GM18858 (cell line): ENCODE measurements at regions not wholly inside any gene's neighbourhood (a gene's known extent, or its start where the extent isn't known, plus 50 kb on each side); places are given as distances from the start of the nearest gene placed in this dataset.
A peak's percentile ranks its signal among the peaks of the same experiment; 100 is the strongest.

Experiments used
- ATAC-seq: cut with Tn5 transposase; IDR thresholded peaks from one replicate; pipeline ENCODE4 v1.9.1; 2021; ENCODE audit not compliant: unreplicated experiment

DNA sequence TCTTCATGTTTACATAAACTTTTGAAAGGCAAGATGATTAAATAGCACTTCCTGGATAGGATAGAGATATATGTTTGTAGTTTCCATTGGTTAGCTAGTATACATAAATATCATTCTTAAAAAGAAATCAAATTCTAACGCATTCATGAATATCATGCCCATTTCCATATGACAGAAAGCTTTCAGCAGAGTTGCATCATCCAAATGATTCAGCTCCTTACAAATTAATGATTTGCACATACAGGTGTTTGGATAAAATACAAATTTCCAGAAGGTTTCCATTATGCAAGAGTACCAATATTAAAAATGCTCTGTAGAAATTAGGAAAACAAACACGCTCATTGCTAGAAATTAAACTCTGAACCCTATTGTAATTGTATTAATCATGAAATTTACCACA is 264.4 kb downstream of the FOXG1 start:
- ATAC-seq: no peak

DNA sequence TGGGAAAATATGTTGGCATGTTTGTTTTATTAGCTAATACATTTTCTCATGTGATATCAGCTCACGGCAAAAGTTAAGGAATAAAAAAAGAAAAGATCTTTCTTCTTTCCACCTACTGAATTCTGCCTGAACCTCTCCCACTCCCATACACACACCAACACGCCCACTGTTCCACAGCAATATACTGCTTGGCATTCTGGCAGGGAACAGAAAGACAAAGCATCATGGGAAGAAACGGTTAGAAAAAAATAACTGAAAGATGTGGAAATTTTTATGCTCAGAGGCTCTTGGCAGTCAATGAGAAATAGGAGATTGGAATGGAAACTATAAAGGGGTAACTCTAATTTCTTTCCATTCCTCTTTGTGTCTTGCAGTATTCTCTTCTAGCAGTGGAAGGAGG is 268.5 kb downstream of the FOXG1 start:
- no peak for ATAC-seq

DNA sequence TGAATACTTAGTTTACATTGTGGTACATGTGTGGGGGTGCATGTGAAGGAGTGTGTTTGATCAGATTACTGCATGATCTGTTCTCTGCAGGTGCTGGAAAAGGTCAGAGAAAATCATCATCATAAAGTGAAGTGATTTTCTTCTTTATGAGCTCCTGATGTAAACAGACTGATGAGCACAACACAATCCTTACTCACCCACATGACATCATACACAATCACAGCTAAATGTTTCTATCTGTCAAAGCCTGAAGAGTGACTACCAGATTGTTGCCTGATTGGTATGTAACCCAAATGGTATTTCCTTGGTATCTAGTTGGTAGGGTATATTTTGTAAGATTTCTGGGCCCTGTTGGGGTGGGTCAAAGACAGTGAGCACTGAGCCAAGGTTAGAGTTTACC is 270.8 kb downstream of the FOXG1 start:
- no peak for ATAC-seq

DNA sequence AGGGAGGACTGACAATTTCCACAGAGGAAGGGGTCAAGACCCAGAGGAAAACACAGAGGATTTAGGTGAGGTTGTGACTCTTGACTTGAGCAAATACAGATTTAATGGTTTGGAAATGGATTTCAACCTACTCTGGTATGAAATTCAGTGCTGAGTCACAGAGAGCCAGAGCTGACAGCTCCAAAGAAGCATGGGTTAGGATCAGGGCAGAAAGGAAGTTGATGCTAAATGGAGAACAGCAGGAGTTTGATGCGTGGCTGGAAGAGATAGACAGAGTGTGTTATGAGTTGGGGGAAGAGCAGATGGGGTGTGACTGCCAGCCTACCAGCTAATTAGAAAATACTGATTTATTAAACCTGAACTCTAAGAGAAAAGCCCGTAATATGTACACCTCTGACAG is 272.6 kb downstream of the FOXG1 start:
- no peak for ATAC-seq

DNA sequence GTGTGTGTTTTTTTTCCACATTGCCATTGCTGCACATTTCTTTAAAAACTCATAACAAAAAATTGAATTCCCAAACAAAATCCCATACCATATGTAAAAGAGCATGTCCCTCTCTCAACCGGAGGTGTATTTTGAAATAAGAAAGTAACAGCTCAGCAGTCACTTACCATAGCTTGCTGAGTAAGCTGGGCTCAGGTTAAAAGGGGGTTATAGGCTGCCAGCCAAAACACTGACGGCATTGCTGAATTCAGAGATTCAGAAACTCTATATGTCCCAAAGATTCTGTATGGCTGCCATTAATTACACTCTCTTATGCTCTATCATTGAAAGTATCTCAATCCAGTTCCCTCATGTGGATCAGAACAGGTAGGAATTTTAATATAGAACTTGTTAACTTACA is 276.0 kb downstream of the FOXG1 start:
- ATAC-seq: no peak

DNA sequence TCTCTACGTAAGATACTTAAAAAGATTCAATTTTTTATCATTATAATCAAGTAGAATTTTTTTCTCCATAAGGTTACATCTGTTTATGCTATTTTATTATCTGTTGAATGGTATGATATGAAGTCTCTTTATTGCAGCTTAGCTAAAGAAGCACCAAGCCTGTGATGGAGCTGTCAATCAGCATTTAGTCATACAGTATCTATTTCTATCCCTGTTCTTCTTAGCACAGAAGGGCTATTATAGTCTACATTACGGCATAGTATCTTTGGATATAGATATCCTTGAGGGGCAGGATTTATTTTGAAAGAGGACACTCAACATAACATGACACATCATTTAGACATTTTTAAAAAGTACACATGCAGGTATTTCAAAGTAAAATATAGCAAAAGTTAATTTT is 277.1 kb downstream of the FOXG1 start:
- no peak for ATAC-seq

DNA sequence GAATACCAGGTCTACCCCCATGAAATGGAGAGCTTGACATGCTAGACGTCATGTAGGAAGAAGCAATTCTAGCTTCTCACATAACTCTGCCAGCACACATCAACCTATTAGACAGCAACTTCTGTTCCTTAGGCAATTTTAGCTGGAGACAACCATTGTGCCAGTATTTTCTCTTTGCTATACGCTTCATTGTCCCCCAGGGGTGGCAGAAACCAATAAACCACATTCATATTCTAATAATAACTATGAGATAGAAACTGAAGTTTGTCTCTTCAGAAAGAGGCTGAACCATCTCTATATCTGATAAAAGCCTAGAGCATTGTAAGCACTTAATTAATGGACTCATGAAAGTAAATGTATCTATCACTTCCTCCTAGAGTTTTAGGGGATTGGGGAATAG is 278.6 kb downstream of the FOXG1 start:
- ATAC-seq: no peak

DNA sequence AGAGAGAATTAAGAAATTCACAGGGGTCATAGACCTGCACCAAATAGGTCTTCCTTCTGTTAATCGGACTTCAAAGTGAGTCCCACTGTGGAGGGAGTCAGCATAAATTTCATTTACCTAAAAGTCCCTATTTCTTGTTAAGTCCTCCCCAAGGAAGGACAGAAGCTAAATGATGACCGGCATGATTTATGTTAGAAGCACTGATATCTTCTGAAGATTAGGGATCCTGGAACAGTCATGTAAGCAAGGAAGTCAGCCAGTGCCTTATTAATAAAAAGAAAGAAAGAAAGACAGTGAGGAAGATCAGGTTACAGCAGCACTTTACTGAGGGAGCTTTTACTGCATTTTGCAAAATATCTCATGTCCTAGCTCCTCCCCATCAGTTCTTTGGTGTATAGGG is 287.5 kb downstream of the FOXG1 start:
- no peak for ATAC-seq

DNA sequence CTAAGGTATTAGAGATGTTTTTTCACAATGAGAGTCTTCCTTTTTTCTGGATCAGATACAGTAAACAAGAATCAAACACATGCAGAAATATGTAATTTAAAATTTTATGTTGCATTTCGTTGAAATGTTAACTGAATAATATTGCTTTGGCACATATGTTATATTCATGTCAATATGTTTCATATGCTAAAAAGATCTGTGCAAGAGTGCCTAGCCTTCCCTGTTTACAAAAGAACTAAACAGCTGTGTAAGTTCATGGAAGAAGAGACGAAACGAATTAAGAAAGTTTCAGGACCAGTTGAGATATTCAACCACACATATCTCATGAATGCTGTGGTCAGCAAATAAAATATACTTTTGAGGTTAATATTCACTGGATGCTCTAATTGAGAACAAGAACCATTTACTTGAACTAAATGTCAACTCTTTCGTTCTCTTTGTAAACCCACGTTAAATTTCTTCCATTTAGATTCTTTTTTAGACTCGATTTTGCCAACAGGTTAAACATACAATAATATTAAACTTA is 289.5 kb downstream of the FOXG1 start:
- no peak for ATAC-seq

DNA sequence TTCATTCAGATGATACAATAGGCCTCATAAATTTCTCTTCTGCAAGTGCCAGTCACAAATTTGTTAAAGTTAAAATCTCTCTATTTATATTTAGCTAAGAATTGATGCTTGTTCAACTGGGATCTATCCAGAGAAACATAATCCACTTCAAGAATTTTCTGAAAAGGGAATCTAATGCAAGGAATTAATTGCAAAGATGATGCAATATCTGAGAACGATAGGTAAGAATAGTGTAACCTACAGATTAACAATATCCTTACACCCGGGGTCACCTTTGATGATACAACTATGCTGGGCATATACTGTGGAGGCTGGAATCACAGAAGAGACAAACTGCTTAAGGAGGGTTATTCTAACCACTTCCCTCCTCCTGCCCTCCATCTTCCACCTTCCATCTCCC is 295.1 kb downstream of the FOXG1 start:
- ATAC-seq: no peak

DNA sequence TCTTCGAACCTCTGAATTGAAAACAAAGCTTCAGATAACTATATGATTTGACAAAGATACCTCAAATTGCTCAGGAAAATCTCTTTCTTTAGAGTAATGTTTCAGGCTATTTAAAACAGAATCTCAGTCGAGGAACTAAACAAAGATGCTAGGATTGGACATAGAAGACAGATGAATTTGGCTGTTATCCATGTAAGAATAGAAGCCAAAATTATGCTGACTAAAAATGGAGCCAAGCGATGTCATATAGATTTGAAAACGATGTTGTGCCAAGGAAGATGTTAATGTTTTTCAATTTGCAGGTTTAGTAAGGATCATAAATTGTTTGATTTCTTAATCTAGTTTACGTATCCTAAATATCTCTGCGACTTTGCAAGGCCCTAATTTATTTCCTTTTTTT is 295.9 kb downstream of the FOXG1 start:
- ATAC-seq: no peak

DNA sequence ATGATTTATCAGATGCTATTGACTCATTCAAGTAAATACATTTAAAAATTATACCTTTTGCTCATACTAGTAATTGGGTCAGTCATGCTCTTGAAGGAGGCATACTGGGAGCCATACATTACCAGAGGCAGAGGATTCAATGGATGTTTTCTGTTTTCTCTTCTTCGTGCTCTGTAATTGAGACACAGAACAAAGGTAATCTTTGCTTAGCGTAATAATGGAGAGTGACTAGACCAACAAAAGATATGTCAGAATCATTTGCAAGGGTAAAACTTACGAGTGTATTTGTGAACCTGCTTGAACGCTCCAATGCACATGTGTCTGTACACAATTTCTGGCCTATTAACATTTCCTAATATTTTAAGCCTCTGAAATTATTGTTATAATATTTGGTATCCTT is 296.4 kb downstream of the FOXG1 start:
- ATAC-seq: no peak

DNA sequence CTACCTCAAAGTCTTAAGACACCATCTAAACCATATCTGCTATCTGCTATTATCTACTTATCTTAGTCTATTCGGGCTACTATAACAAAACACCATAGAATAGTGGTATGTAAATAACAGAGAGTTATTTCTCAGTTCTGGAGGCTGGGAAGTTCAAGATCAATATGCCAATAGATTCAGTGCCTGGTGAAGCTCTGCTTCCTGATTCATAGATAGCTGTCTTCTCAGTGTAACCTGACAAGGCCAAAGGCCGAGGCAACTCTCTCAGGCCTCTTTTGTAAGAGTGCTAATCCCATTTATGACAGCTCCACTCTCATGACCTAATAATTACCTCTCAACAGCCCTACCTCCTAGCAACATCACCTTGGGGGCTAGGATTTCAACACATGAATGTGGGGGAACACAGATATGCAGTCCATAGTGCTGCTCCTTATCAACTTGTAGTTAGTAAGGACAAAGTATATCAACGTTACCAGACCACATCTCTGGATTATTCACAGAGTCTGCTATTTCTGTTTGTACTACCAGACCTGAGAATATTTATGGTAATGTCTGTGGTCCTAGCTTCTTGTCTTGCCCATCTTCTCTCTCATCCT is 297.8 kb downstream of the FOXG1 start:
- no peak for ATAC-seq

DNA sequence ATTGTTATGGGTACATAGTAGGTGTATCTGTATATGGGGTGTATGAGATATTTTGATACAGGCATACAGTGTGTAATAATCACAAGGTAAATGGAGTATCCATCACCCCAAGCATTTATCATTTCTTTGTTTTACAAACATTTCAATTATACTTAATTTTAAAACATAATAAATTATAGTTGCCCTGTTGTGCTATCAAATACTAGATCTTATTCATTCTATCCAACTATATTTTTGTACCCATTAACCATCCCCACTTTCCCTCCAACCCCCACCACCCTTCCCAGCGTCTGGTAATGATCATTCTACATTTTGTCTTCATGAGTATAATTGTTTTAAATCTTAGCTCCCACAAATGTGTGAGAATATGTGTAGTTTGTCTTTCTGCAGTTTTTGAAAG is 302.6 kb downstream of the FOXG1 start:
- ATAC-seq: no peak

DNA sequence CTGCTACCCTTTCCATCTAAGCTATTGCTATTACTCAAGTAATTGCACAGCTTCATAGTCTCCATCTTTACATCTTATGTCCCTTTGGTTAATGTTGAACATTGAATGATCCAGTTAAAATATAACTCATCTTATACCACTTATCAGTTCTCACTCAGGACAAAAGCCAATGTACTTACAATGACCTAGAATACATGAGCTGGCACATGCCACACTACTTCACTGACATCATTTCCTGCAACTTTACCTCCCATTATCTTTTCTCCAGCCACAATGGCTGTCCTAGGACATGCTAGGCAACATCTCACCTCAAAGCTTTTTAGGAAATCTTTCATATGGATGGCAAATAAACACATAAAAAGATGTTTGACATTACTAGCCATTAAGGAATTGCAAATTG is 309.2 kb downstream of the FOXG1 start:
- ATAC-seq: no peak

DNA sequence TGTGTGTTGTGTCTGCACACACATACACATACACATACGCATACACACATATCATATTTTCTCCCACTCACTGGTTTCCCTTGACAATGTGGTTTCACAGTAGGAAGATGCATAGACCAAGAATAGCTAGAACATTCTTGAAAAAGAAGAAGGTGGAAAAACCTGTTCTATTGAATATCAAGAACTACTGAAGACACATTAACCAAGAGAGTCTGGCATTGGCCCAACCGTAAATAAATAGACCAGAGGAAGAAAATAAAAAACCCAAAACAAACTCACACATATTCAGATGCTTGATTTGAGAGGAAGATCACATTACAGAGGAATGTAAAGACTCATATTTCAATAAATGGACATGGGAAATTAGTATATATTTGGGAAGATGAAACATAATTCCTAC is 311.3 kb downstream of the FOXG1 start:
- no peak for ATAC-seq

DNA sequence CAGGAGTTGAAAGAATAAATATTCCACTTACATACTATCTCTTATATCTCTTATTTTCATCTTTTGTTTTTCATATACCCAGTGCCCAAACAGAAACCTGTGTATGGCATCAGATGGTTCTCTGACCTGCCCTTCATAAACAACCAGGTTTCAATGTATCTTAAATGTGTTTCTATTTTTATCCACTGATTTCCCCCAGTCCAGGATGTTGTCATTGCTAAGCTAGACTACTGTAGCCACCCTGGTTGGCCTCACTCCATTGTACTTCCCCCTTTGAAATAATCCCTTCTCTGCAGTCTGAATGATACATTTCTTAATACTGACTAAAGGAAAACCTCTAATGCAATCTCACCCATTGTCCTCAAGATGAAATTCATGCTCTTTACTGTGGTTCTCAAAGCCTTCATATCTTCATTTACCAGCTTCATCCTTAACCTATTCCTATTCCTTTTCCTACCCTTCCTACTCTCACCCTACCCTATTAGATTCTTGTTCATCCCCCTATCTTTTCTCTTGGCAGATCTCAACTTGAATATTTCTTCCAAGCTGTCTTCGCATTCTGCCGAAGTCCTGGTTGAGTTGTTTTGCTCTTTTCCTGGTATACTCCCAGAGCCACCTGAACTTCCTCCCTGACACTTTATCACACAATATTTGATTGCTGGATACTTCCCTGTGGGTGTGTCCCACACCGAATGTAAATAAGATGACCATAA is 312.4 kb downstream of the FOXG1 start:
- ATAC-seq: no peak

DNA sequence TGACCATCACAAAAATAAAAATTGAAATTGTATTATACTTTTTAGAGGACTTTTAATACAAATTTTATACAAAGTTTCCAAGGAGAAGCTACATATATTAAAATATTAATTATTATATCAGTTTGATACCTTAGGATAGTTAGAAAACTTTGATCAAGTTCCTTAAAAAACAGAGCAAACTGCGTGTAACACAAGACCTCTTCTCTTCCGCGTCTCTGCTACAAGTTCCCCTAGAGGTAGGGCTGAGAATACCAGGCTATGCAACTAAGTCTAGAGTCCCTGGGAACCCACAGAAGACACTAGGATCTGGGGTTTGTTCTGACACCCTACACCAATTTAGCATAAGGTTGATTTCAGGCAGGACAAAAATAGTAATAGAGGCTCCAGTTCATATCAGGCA is 319.0 kb downstream of the FOXG1 start:
- peak; percentile 44 for ATAC-seq

DNA sequence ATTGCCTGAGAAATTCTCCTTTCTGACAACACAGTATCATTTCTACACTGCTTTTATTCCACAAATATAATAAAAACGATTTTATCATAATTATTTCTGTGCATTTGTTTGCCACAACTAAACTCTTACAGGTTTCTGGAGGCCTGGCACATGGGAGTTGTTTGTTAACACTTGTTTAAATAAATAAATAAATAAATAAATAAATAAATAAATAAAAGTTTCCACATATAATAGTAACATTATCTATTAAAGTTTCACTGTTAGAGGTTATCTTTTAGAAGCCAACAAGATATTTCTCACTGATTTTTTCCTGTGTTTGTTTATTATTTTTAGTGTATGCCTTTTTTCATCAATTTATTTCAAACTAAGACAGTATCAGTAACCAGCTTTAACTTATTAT is 323.3 kb downstream of the FOXG1 start:
- ATAC-seq: no peak

DNA sequence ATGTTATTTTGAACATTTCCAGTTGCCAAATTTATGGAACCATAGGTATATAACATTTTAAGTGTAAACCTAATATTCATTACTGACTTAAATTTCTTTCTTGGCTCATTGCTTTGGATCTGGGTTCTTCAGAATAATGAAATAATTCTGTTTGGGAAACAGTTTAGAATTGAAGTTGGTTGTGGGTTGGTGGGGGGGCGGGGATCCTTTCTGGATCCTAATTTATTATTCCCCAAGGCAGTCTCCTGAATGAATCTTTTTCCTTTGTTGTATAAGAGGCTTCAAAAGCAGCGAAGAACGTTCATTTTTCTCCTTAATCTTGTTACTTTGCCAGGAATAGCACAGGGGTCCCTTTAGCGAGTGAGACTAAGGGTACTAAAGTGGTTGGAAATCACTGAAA is 325.5 kb downstream of the FOXG1 start:
- ATAC-seq: no peak

DNA sequence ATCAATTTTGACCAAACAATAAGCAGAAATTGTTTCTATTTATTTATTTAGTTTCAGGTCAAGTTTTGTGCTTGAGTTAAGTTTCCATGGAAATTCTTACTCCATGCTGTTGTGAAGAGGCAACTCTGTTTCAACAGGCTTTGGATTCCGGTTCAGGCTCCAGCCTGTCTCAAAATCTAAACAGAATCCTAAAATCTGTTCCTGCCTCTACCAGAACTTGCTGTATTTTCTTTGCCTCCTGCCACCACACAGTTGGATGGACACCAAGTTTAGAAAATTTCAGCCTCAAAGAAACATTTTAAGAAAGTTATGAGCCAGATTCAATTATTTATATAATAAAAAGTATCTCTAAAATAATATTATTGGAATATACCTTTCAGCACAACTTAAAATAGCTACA is 330.9 kb downstream of the FOXG1 start:
- ATAC-seq: no peak

DNA sequence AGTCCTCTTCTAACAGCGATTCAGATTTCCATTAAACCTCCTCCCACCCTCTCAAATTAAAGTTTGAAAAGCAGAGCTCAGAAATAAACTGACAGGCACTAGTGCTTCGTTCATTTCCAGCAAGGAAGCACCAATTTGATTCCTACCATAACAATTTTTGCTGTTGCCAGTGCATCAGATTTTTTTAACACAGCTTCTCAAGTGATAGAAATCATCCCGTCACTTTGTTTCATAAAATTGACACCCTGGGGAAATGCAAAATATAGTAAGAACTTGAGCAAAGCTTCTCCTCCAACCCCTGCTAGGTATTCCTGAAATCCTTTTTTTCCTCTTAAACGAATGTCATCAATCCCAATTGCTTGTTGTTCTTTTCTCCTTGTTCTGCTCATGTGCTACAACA is 332.1 kb downstream of the FOXG1 start:
- ATAC-seq: no peak

DNA sequence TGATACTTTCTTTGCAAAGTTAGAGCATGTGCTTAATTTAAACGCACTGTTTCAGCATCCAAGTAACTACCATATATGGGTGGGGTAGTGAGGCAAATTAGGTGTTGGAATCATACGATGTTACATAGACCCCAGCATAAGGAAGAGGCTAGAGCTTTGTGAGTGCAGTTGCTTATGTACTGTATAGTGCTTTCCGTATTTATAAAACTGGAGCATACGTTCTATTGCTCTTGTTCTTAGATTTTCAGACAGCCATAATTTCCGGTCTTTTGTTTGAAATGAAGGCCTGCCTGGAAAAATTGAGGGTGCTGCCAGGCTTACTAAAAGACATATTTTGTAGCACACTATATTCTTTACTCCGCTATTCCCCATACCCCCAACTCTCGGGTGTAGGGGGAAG is 335.7 kb downstream of the FOXG1 start:
- ATAC-seq: no peak
